ENCODE measurements at regions not wholly inside any gene's neighbourhood (a gene's known extent, or its start where the extent isn't known, plus 50 kb on each side); places are given as distances from the start of the nearest gene placed in this dataset.

- no peak for TF ChIP-seq POLR2A (IDR thresholded peaks at IDR 0.05)
- TF ChIP-seq CTCF (IDR thresholded peaks at IDR 0.05), result no peak
Measured at GRCh38 chr15:78708713-78709260, 67.8 kb upstream of the CHRNB4 start.

All from thyroid gland (tissue), 4 donors.